GM19397 (cell line): ENCODE measurements at regions not wholly inside any gene's neighbourhood (a gene's known extent, or its start where the extent isn't known, plus 50 kb on each side); places are given as distances from the start of the nearest gene placed in this dataset.
"Not testable (repeated sequence)": the region's sequence is repeated elsewhere in the genome, so short reads cannot be mapped to it uniquely, and the experiment has no call there.

Experiments
- ATAC-seq: cut with Tn5 transposase; IDR thresholded peaks from one replicate; pipeline ENCODE4 v1.9.1; 2021; ENCODE audit warnings: mild to moderate bottlenecking, moderate library complexity; ENCODE audit not compliant: unreplicated experiment

DNA sequence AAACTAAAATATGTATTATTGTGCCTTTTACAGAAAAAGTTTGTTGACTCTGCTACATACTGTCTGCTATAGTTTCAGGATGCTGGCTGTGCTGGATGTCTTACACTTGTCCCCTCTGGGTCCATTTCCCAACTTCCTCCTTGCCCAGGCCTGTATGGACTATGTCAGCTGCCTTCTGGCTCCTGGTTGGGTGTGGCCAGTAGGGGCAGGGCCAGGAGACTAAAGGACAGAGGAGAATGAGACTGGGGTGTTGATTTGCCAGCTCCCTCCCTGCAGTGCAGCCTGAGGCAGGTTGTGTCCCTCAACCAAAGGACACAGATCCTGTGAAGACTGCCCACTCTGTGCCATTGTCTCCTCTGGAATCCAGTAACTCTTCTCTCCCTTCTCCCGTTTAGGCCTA lies 90.6 kb upstream of the UBE2E2 start:
- no peak for ATAC-seq

DNA sequence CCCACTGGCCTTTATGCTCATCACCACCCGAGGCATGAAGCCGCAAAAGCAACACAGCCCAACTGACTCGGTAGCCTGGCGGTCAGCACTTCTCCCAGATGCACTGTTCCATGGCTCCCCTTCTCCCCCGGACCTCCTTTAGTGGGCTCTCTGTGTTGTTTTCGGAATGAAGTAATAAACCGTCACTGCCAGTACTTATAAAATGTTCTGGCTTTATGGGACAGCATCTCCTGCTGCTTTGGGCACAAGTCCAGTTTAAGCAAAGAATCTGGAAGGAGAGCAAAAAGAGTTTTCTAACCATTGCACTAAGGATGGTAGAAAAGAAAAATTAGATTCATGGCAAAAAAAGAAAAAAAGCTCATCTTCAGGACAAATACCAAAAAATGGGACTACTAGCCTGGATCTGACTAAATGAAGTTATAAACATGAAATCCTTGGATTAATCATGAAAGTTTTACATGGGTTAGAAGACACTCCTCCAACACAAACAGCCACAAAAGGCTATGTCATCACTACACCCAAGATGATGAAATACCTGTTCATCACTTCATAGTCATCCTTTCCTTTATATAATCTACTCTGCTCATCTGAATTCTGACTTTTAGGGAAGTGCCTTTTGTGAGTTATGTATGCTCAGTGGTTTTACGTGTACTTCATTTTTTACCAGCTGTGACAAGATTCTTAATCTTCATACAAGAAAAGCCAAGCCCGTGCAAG lies 89.5 kb upstream of the UBE2E2 start:
- no peak for ATAC-seq

DNA sequence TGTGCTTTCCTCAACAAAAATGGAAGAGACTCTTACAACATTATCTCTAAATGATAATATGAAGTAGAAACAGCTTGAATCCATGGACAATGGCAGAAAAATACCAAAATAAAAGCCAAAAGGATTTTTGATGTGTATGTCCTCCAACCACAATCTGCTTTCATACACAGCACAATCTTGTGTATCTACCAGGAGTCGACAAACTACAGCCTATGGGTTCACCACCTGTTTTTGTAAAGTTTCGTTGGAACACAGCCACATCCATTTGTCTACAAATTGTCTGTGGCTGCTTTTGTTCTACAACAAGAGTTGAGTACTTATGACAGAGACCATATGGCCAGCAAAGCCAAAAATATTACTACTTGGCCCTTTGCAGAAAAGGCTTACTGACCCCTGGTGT lies 88.7 kb upstream of the UBE2E2 start:
- no peak for ATAC-seq

DNA sequence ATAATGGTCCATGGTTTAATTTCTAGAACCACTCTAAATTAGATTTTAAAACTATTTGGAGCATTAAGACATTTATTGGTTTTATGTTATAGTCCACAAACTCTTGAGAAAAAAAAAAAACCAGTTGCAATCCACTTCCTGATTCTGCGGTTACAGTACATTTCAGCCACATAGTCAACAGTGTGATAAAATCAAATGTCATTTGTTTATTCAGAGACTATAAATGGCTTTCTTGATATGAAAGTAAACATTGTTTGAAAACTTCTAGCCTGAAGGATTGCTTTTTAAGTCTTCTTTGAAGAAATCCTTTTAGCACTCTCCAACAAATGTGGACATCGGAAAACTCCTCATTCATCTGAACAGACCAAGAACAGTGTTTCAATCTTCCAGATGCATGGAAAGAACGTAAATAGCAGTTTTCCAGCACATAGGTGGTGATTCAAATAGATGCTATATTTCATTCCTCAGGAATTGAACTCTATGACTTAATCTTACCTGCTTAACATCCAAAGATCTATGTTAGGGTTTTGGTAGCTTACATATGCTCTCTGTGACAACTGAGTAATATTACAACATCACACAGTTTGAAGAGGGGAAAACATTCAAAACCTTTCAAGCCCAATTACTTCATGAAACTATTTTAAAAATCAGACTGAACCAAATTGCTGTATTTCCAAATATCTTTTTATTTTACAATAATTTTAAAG lies 87.8 kb upstream of the UBE2E2 start:
- no peak for ATAC-seq

DNA sequence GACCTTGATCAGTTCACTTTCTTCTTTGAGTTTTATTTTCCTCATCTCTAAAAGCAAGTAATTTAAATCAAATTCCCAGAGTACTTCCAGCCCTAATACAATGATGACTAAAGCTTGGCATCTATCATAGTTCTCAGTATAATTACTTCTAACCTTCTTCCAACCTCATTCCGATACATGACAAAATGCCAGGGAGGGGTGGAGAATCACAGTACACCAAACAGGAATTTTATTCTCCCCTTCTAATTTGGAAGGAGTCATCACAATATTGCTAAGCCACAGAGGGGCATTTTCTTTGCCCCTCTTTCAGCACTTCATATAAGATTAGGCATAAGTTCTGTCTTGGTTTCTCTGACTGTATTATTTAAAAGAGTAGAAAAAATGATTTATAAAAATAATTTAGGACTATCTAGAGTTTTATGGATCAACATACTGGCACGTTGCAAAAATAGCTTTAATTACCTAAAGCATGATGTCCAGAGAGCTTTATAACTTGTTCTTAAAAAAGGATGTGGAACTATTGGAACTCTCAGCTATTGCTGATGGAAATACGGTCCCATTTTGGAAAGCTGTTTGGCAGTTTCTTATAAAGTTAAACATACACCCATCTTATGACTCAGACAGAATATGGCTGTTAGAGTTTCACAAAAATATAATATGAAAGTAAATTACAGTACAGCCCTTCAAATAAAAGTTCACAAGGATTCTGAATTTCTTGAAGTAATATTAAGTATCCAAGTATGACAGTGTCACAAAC lies 86.9 kb upstream of the UBE2E2 start:
- ATAC-seq, result no peak

DNA sequence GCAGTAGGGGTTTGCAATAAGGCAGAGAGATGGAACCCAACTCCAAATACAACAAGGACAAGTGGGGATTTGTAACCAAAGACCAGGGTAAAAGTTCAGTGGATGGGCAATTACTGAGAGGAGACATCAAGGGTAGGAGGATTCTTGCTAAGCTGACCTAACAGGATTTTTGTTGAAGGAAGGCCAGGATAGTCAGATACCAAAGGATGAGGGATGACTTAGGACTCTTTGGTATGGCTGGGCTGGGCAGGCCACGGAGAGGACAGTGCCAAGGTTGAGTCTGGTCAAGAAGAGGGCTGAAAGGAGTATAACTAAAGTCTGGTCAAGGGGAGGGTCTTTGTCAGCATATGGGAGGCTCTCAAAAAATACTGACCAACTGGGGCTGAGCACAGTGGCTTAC lies 85.3 kb upstream of the UBE2E2 start:
- no peak for ATAC-seq

DNA sequence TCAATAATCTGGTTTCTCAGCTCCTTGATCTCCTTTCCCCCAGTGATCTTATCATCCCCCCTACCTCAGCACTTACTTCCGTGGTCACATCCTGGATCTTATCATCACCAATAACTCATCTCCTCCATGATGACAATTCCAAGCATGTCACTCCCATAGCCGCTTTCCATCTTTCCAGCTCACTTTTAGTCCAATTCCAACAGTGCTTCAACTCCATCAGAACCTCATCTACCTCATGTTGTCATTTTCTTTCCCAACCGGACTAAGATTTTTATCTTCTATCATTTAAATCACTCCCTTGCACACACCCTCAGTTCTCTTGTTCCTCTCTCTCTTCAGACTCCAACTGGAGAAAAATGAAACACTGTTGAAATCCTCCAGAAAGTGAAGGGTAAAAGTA lies 75.9 kb upstream of the UBE2E2 start:
- ATAC-seq, result no peak

DNA sequence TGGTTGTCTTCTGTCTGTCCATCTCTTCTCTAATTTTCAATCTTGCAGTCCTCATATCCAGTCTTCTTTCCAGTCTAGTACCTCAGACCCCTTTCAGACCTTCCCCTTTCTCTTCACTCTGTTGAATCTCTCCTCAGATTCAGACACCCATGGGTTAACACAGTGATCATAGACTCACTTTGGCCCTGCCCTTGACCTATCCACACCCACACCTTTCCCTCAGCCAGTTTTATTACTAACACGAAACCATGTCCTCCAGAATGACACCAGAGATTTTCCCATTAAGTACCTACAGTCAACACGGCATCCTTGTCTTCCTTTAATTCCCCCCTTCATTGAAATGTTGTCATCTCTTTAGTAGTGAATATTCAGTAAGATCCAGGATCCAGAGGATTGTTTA lies 74.5 kb upstream of the UBE2E2 start:
- no peak for ATAC-seq

GRCh38 chr3:23129117-23129516 lies 74.0 kb upstream of the UBE2E2 start:
- ATAC-seq, result no peak

- no peak for ATAC-seq
Observed at GRCh38 chr3:23129817-23130216, 73.3 kb upstream of the UBE2E2 start.

DNA sequence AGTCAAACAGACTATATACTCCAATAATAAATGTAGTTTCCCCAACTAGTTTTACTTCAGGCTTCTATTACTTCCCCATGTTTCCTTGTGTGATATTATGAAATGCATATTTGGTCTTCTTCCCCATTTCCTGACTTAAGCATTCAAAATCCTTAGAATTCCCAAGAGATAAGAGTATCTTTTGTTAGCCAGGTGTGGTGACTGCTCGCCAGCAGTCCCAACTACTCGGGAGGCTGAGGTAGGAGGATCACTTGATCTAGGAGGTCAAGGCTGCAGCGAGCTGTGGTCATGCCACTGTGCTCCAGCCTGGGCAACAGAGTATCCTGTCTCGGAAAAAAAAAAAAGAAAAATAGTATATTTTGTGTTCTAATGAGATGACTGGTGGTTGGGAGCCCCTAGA lies 72.7 kb upstream of the UBE2E2 start:
- ATAC-seq, result no peak

DNA sequence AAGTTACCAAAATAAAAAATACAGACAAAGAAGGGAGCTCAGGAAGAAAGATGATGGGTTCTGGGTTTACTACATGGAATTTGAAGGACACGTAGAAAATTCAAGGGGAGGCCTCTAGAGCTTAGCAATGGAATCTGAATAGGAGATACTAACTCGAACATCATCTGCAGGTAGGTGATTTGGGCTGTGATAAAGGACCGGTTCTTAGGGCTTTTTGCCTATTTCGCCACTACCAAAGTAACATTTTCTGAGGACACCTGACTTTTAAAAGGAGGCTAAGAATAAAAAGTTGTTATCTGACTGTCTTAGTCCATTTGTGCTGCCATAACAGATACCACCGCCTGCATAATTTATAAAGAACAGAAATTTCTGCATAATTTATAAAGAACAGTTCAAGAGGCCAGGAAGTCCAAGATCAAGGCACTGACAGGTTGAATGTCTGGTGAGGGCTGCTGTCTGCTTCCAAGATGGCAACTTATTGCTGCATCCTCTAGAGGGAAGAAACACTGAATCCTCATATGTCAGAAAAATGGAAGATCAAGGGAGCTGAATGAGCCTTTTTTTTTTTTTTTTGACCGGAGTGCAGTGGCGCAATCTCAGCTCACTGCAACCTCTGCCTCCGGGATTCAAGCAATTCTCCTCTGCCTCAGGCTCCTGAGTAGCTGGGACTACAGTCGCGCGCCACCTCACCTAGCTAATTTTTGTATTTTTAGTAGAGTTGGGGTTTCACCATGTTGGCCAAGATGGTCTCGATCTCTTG lies 67.9 kb upstream of the UBE2E2 start:
- ATAC-seq, result no peak

- ATAC-seq, result no peak
Observed at GRCh38 chr3:23136054-23136453, 67.1 kb upstream of the UBE2E2 start.

GRCh38 chr3:23144051-23144450 lies 59.1 kb upstream of the UBE2E2 start:
- not testable (repeated sequence) for ATAC-seq

DNA sequence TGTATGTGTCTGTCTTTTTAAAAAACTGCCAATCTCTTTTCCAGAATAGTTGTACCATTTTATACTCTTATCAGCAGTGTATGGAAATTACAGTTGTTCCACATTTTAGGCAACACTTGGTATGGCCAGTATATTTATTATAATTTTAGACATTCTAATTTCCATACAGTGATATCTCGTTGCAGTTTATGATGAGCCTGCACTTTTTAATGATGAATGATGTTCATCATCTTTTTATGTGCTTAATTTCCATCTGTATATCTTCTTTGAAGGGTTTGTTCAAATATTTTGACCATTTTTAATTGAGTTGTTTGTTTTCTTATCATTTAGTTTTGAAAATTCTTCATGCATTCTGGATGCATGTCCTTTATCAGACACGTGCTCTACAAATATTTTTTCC lies 57.0 kb upstream of the UBE2E2 start:
- no peak for ATAC-seq

DNA sequence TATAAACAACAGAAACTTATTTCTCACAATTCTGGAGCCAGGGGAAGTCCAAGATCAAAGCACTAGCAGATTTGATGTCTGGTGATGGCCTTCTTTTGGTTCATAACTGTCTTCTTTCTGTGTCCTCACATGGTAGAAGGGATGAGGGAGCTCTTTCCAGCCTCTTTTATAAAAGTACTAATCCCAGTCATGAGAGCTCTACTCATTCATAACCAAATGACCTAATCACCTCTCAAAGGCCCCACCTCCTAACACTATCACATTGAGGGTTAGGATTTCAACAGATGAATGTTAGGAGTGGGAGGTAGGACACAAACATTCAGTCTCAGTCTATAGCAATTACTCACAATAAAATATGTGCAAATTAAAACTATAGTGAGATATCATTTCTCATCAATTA lies 50.1 kb upstream of the UBE2E2 start:
- no peak for ATAC-seq
